ENCODE measurements at regions not wholly inside any gene's neighbourhood (a gene's known extent, or its start where the extent isn't known, plus 50 kb on each side); places are given as distances from the start of the nearest gene placed in this dataset.

DNA sequence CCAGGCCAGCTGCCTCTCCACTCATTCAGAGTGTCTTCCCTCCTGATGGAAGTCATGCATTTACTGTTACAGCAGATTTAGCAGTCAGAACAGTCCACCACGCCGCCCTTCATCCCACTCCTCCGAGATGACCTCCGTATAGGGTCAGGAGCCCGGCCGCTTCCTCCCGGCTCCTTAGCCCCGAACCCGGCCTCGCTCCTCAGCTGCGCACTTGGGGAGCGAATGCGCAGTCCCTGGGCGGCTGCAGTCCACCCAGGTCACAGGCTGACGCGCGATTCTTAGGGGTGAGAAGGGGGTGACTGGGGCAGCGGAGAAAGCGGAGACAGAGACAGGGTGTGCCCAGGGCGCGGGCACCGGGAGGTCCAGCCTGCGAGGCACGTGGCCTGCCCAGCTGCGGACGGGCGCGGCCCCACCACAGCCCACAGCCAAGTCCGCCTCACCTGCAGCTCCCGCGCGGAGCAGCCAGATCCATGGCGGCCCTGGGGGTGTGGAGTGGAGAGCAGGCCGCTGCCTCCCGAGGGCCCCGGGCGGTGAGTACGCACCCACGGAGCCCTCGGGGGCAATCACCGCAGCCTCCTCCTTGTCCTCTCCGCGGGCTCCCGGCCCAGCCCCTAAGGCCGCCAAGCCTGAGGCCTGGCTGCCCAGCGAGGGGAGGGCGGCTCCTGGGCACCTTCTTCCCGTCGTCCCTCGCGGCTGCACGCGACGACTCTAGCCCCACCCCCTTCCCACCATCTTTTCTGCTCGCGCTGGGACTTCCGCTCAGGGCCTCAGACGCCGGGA, 286.6 kb downstream of the BRD1 start:
- no peak overlapping the region for H3K4me2 ChIP-seq (ENCODE audit: low read depth, low read length)
- ChIA-PET CTCF (ENCODE audit: low intra/inter-chr PET ratio, low total read pairs) (no interaction called here), POLR2A (no interaction called here)
- H3K79me2 ChIP-seq (ENCODE audit: insufficient read depth, low read length), result no peaks in the 10 kb centered on the region
- H3K36me3 ChIP-seq (replicated peaks in 1 of 2; ENCODE audit: control insufficient read depth in 1 of 2, insufficient read depth in 2 of 2, low read length in 2 of 2), result no peaks in the 10 kb centered on the region
- H4K20me1 ChIP-seq (ENCODE audit: insufficient read depth, low read length), result peaks cover 3% of the 10 kb centered on the region; the same call in 1 of the 2 replicates
- H2AFZ ChIP-seq (ENCODE audit: low read length), result no peak overlapping the region
- no TSS peak for BruUV-seq (replicated peaks)
- peaks cover 3 to 43% of the 10 kb centered on the region in 2 experiments for H3K27me3 ChIP-seq (ENCODE audit: control insufficient read depth in 1 of 2, insufficient read depth in 2 of 2, low read length in 2 of 2)
- FAIRE-seq, result no peak
- H3K4me3 ChIP-seq (replicated peaks in 1 of 3; ENCODE audit: insufficient read depth in 1 of 3, low read depth in 2 of 3, low read length in 3 of 3), result no peak overlapping the region
- intact Hi-C loops (cut with micrococcal nuclease; ENCODE audit: unreplicated experiment) (no loop called here), in situ Hi-C loops (cut with HindIII; ENCODE audit: extremely low pct_ligation_motif_present, low pct_unique_long_range_greater_than_20kb) (no loop called here)
- TF ChIP-seq ZNF547 (CRISPR knock-in tag; IDR thresholded peaks at IDR 0.05), result no peak
- TF ChIP-seq ZNF530 (CRISPR knock-in tag; IDR thresholded peaks at IDR 0.05; ENCODE audit: low read depth), result no peak
- TF ChIP-seq NR2F6 (IDR thresholded peaks at IDR 0.05), result no peak
- no peak for TF ChIP-seq NR2F6 (CRISPR knock-in tag; IDR thresholded peaks at IDR 0.05)
- TF ChIP-seq RBM22 (optimal IDR thresholded peaks at IDR 0.05; ENCODE audit: low read length), result no peak
- TF ChIP-seq, protein P1, sequence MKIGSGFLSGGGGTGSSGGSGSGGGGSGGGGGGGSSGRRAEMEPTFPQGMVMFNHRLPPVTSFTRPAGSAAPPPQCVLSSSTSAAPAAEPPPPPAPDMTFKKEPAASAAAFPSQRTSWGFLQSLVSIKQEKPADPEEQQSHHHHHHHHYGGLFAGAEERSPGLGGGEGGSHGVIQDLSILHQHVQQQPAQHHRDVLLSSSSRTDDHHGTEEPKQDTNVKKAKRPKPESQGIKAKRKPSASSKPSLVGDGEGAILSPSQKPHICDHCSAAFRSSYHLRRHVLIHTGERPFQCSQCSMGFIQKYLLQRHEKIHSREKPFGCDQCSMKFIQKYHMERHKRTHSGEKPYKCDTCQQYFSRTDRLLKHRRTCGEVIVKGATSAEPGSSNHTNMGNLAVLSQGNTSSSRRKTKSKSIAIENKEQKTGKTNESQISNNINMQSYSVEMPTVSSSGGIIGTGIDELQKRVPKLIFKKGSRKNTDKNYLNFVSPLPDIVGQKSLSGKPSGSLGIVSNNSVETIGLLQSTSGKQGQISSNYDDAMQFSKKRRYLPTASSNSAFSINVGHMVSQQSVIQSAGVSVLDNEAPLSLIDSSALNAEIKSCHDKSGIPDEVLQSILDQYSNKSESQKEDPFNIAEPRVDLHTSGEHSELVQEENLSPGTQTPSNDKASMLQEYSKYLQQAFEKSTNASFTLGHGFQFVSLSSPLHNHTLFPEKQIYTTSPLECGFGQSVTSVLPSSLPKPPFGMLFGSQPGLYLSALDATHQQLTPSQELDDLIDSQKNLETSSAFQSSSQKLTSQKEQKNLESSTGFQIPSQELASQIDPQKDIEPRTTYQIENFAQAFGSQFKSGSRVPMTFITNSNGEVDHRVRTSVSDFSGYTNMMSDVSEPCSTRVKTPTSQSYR (CRISPR knock-in tag; IDR thresholded peaks at IDR 0.05; ENCODE audit: borderline replicate concordance), result no peak
- TF ChIP-seq AGO2 (optimal IDR thresholded peaks at IDR 0.05; ENCODE audit: low read depth, low read length), result no peak
- TF ChIP-seq ZNF143 (CRISPR knock-in tag; IDR thresholded peaks at IDR 0.05), result no peak
- TF ChIP-seq, protein P2, sequence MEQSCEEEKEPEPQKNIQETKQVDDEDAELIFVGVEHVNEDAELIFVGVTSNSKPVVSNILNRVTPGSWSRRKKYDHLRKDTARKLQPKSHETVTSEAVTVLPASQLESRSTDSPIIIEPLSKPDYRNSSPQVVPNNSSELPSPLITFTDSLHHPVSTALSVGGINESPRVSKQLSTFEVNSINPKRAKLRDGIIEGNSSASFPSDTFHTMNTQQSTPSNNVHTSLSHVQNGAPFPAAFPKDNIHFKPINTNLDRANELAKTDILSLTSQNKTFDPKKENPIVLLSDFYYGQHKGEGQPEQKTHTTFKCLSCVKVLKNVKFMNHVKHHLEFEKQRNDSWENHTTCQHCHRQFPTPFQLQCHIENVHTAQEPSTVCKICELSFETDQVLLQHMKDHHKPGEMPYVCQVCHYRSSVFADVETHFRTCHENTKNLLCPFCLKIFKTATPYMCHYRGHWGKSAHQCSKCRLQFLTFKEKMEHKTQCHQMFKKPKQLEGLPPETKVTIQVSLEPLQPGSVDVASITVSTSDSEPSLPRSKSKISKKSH (CRISPR knock-in tag; IDR thresholded peaks at IDR 0.05; ENCODE audit: borderline replicate concordance), result no peak
- TF ChIP-seq TOPORS (CRISPR knock-in tag; IDR thresholded peaks at IDR 0.05), result no peak
- TF ChIP-seq ZNF644 (CRISPR knock-in tag; IDR thresholded peaks at IDR 0.05; ENCODE audit: low read depth), result no peak
- TF ChIP-seq, protein P3, sequence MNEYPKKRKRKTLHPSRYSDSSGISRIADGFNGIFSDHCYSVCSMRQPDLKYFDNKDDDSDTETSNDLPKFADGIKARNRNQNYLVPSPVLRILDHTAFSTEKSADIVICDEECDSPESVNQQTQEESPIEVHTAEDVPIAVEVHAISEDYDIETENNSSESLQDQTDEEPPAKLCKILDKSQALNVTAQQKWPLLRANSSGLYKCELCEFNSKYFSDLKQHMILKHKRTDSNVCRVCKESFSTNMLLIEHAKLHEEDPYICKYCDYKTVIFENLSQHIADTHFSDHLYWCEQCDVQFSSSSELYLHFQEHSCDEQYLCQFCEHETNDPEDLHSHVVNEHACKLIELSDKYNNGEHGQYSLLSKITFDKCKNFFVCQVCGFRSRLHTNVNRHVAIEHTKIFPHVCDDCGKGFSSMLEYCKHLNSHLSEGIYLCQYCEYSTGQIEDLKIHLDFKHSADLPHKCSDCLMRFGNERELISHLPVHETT (CRISPR knock-in tag; conservative IDR thresholded peaks at IDR 0.05), result no peak
- TF ChIP-seq, protein P4, sequence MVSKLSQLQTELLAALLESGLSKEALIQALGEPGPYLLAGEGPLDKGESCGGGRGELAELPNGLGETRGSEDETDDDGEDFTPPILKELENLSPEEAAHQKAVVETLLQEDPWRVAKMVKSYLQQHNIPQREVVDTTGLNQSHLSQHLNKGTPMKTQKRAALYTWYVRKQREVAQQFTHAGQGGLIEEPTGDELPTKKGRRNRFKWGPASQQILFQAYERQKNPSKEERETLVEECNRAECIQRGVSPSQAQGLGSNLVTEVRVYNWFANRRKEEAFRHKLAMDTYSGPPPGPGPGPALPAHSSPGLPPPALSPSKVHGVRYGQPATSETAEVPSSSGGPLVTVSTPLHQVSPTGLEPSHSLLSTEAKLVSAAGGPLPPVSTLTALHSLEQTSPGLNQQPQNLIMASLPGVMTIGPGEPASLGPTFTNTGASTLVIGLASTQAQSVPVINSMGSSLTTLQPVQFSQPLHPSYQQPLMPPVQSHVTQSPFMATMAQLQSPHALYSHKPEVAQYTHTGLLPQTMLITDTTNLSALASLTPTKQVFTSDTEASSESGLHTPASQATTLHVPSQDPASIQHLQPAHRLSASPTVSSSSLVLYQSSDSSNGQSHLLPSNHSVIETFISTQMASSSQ (IDR thresholded peaks at IDR 0.05; ENCODE audit: low read depth), result no peak
- TF ChIP-seq, protein P4 (CRISPR knock-in tag; IDR thresholded peaks at IDR 0.05; ENCODE audit: borderline replicate concordance), result no peak
- WGBS (ENCODE audit: low lambda C conversion rate), result 78% methylated on average over 51 of the region's 59 CpGs
- no peaks in the 10 kb centered on the region for H3K4me1 ChIP-seq (ENCODE audit: insufficient read depth, low read length)
- H3K9ac ChIP-seq (ENCODE audit: insufficient read depth, low read depth, low read length), result no peak overlapping the region
- ATAC-seq, result no peak
- no peaks in the 10 kb centered on the region for H3K9me3 ChIP-seq (ENCODE audit: low read length)
- no peak overlapping the region for H3K27ac ChIP-seq (ENCODE audit: extremely low read length, insufficient read depth, low read length)
- DNase-seq (ENCODE audit: low spot score), result no peak

All from HepG2 (cell line).